Hippocampal formation (tissue), 2 donors: ENCODE measurements at regions not wholly inside any gene's neighbourhood (a gene's known extent, or its start where the extent isn't known, plus 50 kb on each side); places are given as distances from the start of the nearest gene placed in this dataset.

ENCODE experiments used
- DNase-seq, 2 donors: peaks; one replicate each; lab custom pipeline; 2025; lab: John Stamatoyannopoulos, UW

DNA sequence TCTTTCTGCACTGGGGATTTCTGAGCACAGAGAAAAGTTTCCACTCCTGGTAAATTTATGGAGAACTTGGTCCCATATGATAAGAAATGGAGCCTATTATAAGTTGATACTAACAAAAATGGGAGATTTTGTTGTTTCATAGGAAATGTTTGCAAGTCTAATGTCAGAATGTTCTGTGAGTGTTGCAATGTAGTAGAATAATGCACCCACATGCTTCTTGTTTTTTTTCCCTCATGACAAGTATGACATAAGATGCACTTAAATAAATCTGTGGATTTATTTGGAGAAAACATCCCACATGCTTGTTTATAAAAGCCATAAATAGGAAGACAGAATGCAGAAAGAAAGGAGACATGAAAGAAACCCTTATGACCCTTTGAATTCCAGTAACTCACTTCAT, 50.8 kb upstream of the KCNJ6 start:
- DNase-seq, result no peak

DNA sequence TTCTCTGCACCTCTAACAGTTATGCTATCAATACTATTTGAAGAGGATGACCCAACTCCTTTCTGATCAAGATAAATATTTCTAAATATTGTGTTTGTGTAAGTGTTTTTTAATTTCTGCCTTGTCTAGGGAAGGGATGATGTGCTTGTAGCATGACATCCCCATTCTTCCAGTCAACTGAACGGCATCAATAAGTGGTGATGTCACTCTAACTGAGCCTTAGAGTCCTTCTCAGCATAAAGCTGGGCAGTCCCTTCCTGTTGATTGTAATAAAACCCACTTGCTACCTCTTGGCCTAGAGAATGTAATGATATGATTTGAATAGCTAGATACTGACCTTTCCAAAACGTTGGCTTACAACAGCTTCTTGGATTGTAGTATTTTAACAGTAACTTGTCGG, 52.5 kb upstream of the KCNJ6 start:
- DNase-seq, result no peak

DNA sequence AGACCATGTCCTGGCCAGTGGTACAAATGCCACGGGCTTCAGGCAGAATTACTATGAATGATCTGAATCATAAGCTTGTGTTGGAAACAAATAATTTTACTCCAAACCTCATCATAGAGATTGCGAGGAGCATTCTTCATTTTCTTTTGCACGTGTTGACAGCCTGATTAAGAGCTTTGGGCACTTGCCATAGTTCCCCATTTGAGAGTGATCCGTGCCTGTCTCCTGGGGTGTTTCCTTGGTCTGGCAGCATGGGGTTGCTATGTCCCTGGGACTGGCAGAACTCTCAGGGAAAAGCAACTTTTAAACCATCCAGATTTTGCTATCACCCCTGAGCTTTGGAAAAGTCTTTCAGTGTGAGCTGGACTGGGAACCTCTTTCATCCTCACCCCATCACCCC, 54.3 kb upstream of the KCNJ6 start:
- no peak for DNase-seq

DNA sequence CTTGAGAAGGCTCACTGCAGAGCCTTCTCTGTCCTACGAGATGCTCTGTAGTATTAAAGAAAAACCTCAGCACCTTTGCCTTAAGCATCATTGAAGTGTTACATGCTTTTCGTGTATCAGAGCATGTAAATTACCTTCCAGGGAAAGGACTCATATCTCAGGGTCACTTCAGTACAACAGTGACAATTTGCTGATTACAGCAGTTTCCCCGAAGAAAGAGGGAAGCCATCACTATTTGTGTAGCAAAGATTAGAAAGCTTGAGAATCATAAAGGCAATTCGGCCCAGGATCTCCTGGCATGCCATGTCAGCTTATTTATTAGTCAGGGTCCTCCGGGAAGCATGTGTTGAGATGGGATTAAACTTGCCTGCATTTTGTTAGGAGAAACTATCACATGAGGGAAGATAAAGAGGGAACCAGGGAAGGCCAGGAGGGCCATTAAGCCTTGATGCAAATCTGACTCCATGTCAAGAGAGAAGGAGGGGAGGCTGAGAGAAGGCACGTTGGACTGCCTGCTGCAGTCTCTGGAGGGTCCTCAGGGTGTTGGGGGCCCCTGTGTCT, 55.2 kb upstream of the KCNJ6 start:
- DNase-seq, result no peak

DNA sequence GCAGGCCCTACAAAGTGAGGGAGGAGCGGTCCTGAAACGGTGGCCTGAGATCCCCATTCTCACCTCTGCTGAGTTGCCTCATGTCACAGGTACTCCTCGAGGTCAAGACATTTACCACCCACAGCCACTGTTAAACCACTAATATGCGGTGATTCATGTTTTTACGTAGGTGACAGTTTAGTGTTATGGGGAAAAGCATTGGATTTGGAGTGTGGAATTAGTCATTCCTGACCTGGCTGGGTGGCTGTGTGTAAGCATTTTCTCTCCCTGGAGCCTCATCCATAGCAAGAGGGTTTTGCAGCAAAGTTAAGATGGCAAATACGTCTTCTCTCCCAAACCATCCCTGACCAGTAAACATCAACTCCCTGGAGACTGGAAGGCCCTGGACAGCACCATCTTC, 57.8 kb upstream of the KCNJ6 start:
- DNase-seq, result no peak

DNA sequence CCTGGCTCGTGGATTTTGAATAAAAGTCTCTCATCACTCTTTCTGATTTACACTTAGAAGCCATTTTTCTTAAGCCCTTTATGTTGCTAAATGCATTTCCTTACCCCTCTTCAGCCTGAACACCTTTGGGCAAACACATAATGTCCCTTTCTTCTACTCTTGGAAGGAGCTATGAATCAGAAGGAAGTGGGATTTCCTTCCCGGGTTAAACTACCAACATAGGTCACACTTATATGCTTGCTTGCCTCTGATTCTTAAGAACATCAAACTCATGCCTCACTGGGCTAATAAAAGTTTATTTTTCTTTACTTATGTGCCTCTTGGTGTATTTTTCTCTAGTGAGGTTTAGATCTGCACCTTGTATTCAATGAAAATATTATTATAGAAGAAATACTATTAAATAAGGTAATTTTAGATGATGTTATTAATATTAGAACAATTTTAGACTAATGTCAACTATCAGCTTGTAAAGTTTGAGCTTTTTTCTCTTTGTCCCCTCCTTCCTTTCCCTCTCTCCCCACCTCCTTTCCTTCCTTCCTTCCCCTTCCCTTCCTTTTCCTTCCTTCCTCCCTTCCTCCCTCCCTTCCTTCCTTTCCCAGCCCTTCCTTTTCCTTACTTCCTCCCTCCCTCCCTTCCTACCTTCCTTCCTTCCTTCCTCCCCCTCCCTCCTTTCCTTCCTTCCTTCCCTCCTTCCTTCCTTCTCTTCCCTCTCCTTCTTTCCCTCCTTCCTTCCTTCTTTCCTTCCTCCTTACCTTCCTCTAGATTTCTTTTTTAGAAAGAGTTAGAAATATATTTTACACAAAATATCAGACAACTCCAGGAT, 66.5 kb upstream of the KCNJ6 start:
- no peak for DNase-seq

DNA sequence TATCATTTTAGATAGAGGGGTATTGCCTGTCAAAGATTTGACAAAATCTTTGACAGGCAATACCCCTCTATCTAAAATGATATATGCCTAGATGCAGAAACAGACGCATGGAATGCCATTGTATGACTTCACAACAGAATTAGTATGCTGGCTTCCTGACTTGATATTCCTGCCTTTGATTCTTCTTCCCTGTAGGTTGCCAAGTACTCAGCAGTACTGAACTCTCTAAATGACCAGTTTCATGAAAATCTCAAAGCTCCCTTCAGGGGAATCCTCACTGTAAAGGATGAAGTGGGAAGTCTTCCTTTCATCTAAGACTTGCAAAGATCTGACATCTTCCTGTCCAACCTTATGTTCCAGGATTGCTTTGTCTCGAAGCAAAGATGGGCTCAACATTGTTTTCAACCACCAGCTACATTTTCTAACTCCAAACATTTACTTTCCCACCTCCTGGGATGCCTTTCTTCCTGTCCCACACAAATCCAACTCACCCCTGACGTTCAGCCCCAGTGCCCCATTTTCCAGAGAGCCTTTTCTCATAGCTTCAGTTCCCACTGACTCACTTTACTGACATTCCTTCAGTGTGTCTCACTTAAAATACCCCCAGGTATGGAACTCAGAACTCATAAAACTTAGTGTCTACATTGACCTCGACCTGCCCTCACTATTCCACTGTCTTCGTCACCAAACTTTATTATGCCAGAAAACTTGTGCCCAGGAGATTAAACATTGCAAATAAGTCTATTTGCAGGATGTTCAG, 67.3 kb upstream of the KCNJ6 start:
- no peak for DNase-seq

DNA sequence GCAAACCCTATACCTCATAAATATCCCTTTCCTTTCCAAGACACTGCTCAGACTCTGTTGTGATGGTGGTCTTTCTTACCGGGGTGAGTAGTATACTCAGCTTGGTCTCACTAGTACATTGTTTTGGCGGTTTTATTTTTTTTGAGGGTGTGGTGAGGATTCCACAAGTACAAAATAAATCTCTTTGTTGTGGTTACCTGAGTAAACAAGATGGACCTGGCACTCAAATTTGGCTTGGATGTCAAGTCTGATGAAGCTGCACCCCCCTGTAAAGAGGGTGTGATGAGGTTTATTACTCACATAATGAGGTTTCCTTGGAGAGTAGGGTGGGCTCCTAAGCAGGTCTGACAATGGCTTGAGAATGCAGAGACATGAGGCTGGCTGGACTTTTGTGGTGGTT, 68.2 kb upstream of the KCNJ6 start:
- no peak for DNase-seq

DNA sequence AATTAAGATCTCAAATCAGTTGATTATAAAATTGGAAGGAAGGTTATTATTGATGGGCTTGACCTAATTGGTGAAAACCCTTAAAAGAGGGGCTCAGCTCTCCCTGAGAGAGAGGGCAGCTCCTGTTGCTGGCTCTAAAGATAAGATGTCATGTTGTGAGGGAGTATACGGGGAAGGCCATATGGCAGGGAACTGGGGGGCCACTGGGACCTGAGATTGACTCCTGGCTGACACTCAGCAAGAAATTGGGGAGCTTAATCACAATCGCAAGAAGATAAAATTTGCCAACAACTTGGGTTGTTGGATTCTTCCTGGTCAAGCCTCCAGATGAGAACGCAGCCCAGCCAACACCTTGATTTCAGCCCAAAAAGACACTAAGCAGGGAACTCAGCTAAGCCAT, 69.7 kb upstream of the KCNJ6 start:
- DNase-seq, result no peak

DNA sequence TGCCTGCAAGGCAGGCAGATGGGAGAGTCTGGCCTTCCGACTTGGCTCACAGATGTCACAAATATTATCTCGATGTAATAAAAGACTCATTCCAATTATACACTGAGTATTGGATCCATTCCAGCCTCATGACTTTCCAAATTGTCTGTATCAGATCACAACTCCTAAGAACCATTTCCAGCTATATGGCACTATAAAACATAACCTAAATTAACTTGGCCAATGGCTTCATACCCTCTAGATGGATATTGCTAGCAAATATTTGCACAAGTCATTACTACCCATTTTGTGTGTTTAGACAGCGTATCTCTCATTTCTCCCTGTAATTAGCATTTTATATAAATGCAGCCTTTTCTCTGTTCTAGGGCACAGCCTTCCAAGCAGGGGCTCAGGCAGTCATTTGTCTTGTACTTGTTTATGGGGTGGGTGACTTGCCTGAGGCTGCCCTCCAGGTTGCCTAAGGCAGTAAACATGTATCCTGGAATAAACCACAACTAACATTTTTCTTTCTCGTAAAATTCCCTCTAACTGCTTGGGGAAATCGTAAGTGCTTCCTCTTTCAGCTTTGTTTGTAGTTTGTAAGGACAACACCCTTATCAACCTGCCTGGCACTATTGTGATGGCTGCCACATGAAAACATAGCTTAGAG, 70.6 kb upstream of the KCNJ6 start:
- DNase-seq, result no peak

DNA sequence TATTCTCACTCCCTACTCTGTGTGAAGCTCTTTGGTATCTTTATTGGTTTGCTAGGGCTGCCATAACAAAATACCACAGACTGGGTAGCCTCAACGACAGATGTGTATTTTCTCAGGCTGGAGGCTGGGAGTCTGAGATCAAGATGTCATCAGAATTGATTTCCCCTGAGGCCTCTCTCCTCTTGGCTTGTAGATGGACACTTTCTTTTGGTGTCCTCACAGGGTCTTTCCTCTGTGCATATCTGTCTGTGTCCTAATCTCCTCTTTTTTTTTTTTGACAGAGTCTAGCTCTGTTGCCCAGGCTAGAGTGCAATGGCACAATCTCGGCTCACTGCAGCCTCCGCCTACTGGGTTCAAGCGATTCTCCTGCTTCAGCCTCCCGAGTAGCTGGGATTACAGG, 71.4 kb upstream of the KCNJ6 start:
- DNase-seq, result no peak

DNA sequence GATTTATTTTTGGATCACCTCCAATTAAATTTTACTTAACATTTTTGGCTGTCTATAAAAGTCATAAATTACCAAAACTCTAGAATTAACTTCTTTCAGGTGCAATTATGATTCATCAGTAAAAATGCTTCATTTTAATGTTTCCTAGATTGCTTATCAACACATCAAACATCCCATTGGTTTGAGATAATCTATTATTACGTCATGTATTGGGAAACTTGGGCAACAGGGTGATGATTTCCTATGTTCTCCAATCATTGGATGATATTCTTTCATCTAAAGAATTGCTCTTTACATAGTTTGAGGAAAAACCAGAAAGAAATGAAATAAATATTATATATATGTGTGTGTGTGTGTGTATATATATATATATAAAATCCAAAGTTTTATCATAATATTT, 76.8 kb upstream of the KCNJ6 start:
- DNase-seq, result no peak

DNA sequence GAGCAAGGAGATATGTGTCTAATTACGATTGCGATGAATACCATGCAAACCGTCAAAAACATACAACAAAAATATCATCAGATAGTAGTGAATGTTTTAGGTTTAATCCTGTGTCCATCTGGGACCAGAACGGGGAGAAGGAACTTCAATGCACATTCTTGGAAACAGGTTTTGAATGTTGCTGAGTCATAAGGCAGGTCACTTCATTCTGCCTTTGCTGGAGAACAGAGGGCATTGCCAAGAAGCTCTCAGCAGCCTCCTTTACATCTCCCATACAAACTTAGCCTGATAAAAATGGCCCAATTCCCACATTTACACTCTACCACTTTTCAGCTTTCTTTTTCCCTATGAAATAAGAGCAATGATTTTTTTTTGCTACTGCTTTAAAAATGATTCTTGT, 78.0 kb upstream of the KCNJ6 start:
- DNase-seq, result no peak

DNA sequence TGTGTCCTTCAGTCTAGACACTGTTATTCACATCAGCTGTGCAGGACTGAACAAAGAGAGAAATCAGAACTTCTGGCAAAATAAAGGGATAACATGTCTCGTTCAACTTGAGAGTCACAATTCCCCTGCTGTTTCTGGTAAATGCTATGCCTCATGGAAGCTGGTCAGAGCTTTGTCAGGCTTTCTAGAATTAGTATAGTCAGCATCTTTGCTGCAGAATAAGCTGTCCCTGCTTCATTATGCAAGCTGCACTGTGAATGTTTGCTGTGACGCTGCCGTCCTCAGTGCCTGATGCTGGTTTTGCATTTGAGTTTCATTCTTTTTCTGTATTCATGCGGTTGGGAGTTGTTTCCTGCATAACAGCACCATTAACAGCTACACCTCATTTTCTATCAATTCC, 96.4 kb upstream of the KCNJ6 start:
- DNase-seq, result peak in 1 of 2 donors; percentile 6

DNA sequence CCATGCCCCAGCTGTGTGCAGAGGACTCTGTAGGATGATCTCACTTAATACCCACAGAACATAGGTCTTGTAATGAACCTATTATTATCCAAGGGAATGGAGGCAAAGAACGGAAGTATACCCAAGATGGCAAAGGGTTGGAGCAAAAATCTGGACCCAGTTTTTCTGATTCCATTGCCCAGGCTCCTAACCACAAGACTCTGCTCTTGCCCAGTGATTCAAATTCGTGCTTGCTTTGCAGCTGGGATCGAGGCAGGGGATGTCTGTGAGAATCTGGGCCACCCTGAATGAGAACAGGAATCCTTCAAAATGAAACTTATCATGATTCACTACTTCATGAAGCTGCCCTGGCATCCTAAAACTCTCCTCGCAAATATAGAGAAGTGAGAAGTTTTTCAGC, 97.5 kb upstream of the KCNJ6 start:
- no peak for DNase-seq

DNA sequence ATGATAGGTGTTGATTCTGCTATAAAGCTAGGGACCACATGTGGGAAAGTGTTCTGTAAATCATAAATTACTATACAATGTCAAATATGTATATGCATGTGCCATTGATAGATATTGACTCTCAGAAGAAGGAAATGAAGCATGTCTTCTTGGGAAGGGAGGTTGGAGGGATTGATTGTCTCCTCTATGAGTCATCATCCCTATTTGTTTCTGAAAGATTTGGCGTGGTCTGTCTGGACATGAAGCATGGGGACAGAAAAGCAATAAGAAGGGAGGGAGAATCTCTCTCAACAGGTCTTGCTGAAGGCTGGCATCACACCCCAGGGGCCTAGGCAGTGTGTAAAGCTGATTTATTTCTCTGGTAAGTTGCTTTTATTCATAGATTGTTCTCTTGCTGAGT, 98.0 kb upstream of the KCNJ6 start:
- no peak for DNase-seq

DNA sequence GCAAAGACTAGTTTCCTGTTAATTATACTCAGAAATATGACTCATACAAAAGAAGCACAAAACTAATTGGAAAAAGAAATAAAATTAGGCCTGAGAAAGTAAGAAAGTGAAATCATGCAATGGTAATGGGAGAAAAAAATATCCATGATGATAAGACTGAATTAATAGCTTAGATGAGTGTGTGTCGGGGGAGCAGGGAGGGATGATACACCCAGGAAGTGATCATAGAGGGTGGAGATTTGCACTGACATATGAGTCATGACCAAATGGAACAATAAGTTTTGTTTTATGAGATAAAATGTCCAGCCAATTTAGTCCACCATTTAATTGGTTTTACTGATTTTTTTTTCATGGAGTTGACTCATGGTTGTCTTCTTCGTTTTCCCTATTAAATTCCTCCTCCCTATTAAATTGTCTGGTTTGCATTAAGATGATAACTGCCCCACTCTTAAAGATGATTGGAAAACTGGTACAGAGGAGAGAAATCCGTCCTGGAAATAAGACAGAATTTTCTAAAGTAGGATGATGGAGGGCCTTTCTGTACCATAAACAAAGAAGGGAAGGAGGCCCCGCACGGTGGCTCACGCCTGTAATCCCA, 111.7 kb upstream of the KCNJ6 start:
- DNase-seq, result no peak

DNA sequence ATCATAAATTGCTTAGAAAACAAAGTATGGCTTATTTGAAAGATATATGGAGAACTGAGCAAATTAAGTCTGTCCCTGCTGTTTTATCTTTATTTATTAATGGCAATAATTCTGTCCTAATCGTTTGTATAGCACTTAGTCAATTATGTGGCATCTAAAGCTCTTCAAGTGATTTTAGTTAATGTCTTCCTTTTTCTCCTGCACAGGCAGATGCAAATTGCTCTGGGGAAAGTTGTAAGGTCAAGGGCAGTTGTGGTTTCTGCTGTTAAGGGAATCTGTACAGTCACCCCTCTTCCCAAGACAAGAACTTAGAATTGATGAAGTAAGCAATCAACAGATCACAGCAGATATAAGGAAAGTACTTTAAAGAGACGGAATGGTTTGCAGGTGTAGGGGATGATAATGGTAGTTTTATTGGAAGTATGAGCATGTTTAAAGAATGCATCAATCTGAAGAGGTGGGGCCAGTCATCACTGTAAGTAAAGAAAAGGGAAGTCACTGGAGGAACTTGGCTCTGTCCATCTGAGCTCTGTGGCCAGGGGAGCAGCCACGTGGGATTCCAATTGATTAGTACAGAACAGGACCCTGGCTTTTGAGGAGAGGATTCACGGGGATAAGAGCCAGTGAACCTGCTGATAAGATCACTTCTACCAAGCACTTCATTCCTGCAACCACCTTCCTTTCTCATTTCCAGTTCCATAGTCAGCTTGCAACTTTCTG, 116.0 kb upstream of the KCNJ6 start:
- DNase-seq, result no peak

DNA sequence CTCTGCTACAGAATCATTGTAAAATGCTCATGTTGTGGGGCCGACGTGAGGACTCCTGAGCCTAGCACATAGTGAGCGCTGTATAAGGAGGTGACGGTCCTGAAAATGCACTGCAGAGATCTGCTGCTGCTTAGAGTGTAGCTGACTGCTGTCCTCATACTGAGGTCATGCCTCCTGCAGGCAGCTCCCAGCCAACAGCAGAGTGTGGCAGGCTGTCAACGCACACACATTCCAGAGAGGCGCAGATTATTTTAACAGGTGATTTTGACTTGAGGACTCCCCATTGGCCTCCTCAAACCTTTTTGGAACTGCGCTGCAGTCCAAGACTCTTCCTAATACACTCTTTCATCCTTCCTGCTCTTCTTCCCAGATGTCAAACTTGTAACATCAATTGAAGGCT, 119.8 kb upstream of the KCNJ6 start:
- no peak for DNase-seq

DNA sequence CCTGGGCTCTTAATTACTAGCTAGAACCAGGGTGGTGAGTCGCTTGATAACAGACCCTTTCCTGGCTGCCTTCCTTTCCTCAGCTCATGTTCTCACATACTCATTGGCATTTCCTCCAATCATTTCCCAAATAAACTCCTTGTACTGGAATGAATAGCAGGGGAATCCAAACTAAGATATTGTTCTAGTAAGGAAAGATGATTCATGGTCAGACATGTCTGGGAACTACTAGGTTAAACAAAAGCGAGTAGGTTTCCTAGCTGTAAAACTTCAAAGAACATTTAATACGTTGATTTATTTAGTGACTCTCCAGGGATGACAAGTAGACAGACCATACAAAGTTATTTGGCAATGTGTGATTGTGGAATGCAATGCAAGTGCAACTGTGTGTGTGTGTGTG, 121.2 kb upstream of the KCNJ6 start:
- DNase-seq, result no peak

DNA sequence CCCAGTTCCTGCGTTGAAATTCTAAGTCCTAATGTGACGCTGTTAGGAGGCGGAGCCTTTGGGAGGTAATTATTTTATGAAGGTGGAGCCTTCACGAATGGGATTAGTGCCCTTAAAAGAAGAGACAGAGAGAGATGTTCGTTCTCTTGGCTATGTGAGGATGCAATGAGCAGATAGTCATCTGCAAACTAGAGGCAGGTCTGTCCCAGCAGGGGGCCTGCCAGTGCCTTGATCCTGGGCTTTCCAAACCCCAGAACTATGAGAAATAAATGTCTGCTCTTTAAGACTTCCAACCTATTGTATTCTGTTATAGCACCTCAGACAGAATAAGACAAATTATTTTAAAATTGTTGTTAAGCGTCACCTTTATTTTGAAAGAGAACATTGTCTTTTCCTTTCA, 123.1 kb upstream of the KCNJ6 start:
- DNase-seq, result no peak

DNA sequence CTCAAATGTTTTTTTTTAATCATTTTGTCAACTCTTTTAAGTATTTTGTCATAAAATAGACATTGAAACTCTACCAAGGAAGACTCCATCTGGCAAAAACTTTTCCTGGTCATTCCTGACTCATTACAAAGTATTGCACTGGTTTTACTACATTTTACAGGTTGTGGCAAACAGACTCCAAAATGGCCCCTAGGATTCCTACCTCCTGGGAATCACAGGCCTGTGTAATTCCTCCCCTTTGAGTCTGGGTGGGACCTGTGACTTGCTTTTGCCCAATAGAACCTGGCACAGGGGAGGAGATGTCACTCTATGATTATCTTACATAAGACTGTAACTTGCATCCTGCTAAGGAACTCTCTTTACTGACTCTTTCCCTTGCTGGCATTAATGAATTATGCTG, 123.6 kb upstream of the KCNJ6 start:
- no peak for DNase-seq
